ENCODE measurements at regions not wholly inside any gene's neighbourhood (a gene's known extent, or its start where the extent isn't known, plus 50 kb on each side); places are given as distances from the start of the nearest gene placed in this dataset.

DNA sequence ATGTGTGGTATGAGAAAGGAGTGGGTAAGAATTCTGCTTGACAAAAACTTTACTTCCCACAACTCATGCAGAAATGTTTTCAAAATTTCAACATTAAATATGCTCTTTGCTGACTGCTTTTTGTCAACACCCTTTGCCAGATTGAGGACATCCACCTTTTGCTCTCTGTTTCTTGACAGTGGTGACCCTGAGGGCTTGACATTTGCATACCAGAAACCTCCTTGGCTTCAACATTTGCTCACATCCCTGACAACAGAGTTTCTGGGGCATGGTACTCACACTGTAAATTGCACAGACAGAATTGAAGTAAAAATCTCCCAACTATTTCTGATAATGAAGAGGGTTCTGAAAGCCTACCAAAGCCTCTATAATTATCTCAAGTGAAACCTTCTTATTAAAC is 95.7 kb downstream of the RND3 start:
- Histone ChIP-seq H3K27me3 (ENCODE audit: control insufficient read depth, insufficient read depth, low read length, poor library complexity, severe bottlenecking) (no peaks in the 10 kb centered on the region), H3K27ac (ENCODE audit: insufficient read depth, low read depth, low read length, poor library complexity, severe bottlenecking) (no peak overlapping the region), H3K4me1 (ENCODE audit: control insufficient read depth, insufficient read depth, low read length) (no peaks in the 10 kb centered on the region), H3K4me3 (ENCODE audit: insufficient read depth, low read depth, low read length) (no peak overlapping the region), H3K9me3 (ENCODE audit: control insufficient read depth, low read length) (no peaks in the 10 kb centered on the region), H3K36me3 (ENCODE audit: control insufficient read depth, insufficient read depth, low read length) (no peaks in the 10 kb centered on the region)

GRCh38 chr2:150389447-150389846 is 98.0 kb downstream of the RND3 start:
- Histone ChIP-seq H3K4me3 (ENCODE audit: insufficient read depth, low read depth, low read length) (no peak overlapping the region), H3K36me3 (ENCODE audit: control insufficient read depth, insufficient read depth, low read length) (no peaks in the 10 kb centered on the region), H3K27me3 (ENCODE audit: control insufficient read depth, insufficient read depth, low read length, poor library complexity, severe bottlenecking) (no peaks in the 10 kb centered on the region), H3K4me1 (ENCODE audit: control insufficient read depth, insufficient read depth, low read length) (no peaks in the 10 kb centered on the region), H3K27ac (ENCODE audit: insufficient read depth, low read depth, low read length, poor library complexity, severe bottlenecking) (no peak overlapping the region), H3K9me3 (ENCODE audit: control insufficient read depth, low read length) (peaks cover 5% of the 10 kb centered on the region)
- 100% methylated on average over 2 of the region's 2 CpGs for WGBS, 2 experiments

DNA sequence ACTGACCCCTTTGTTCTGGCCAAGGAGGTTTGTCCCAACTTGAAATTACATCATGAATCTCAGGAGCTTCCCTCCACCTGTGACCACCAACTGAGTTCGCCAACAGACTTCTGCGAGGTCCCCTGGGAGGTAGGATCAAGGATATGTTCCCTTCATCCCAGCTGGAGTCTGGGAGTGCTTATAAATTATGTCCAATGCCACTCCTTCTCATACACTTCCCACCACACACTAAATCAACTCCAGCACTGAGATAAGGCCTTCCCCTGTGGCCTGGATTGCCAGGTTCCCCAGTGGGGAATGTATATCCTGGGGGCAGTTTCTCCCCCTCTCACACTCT is 99.2 kb downstream of the RND3 start:
- Histone ChIP-seq H3K4me3 (ENCODE audit: insufficient read depth, low read depth, low read length) (no peak overlapping the region), H3K27me3 (ENCODE audit: control insufficient read depth, insufficient read depth, low read length, poor library complexity, severe bottlenecking) (no peaks in the 10 kb centered on the region)
- WGBS, 2 experiments, result 93% methylated on average over 2 of the region's 2 CpGs; no CpG with 5 or more reads in 1 of the 2 experiments

GRCh38 chr2:150387586-150388288 is 99.7 kb downstream of the RND3 start:
- no peaks in the 10 kb centered on the region for H3K27me3 ChIP-seq (ENCODE audit: control insufficient read depth, insufficient read depth, low read length, poor library complexity, severe bottlenecking)
- H3K36me3 ChIP-seq (ENCODE audit: control insufficient read depth, insufficient read depth, low read length), result no peaks in the 10 kb centered on the region
- WGBS, 2 experiments, result 94% methylated on average over 4 of the region's 4 CpGs
- H3K4me1 ChIP-seq (ENCODE audit: control insufficient read depth, insufficient read depth, low read length), result no peaks in the 10 kb centered on the region
- H3K4me3 ChIP-seq (ENCODE audit: insufficient read depth, low read depth, low read length), result no peak overlapping the region
- H3K9me3 ChIP-seq (ENCODE audit: control insufficient read depth, low read length), result peaks cover 5% of the 10 kb centered on the region
- H3K27ac ChIP-seq (ENCODE audit: insufficient read depth, low read depth, low read length, poor library complexity, severe bottlenecking), result no peak overlapping the region

More for the DNA sequence above, 99.2 kb downstream of the RND3 start:
- no peak overlapping the region for H3K27ac ChIP-seq (ENCODE audit: insufficient read depth, low read depth, low read length, poor library complexity, severe bottlenecking)
- H3K36me3 ChIP-seq (ENCODE audit: control insufficient read depth, insufficient read depth, low read length), result no peaks in the 10 kb centered on the region
- H3K4me1 ChIP-seq (ENCODE audit: control insufficient read depth, insufficient read depth, low read length), result no peaks in the 10 kb centered on the region
- H3K9me3 ChIP-seq (ENCODE audit: control insufficient read depth, low read length), result peaks cover 5% of the 10 kb centered on the region

DNA sequence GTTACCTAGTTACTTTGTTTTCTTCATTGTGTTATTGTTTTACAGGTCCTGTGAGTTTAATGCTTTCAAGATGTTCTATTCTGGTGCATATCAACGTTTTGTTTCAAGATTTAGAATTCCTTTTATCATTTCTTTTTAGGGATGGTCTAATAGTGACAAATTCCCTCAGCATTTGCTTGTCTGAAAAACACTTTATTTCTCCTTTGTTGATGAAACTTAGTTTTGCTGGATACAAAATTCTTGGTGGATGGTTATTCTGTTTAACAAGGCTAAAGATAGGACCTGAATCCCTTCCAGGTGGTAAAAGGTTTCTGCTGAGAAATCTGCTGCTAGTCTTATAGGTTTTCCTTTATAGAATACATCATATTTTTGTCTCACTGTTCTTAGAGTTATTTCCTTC is 102.3 kb downstream of the RND3 start:
- no peaks in the 10 kb centered on the region for H3K4me1 ChIP-seq (ENCODE audit: control insufficient read depth, insufficient read depth, low read length)
- H3K27me3 ChIP-seq (ENCODE audit: control insufficient read depth, insufficient read depth, low read length, poor library complexity, severe bottlenecking), result no peaks in the 10 kb centered on the region
- no peak overlapping the region for H3K4me3 ChIP-seq (ENCODE audit: insufficient read depth, low read depth, low read length)
- H3K36me3 ChIP-seq (ENCODE audit: control insufficient read depth, insufficient read depth, low read length), result no peaks in the 10 kb centered on the region
- WGBS, 2 experiments, result 83 to 87% methylated on average over 1 of the region's 1 CpG
- H3K9me3 ChIP-seq (ENCODE audit: control insufficient read depth, low read length), result peaks cover 5% of the 10 kb centered on the region
- no peak overlapping the region for H3K27ac ChIP-seq (ENCODE audit: insufficient read depth, low read depth, low read length, poor library complexity, severe bottlenecking)

DNA sequence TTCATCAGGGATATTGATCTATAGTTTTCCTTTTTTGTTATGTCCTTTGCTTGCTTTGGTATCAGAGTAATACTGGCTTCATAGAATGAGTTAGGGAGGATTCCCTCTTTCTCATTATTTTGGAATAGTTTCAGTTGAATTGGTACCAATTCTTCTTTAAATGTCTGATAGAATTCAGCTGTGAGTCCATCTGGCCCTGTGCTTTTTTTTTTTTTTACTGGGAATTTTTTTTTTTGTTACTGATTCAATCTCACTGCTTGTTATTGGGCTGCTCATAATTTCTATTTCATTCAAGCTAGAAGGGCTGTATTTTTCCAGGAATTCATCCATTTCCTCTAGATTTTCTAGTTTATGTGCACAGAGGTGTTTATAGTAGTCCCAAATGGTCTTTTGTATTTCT is 103.9 kb downstream of the RND3 start:
- H3K27ac ChIP-seq (ENCODE audit: insufficient read depth, low read depth, low read length, poor library complexity, severe bottlenecking), result no peak overlapping the region
- H3K36me3 ChIP-seq (ENCODE audit: control insufficient read depth, insufficient read depth, low read length), result no peaks in the 10 kb centered on the region
- no peak overlapping the region for H3K4me3 ChIP-seq (ENCODE audit: insufficient read depth, low read depth, low read length)
- H3K27me3 ChIP-seq (ENCODE audit: control insufficient read depth, insufficient read depth, low read length, poor library complexity, severe bottlenecking), result no peaks in the 10 kb centered on the region
- H3K9me3 ChIP-seq (ENCODE audit: control insufficient read depth, low read length), result peaks cover 5% of the 10 kb centered on the region
- no peaks in the 10 kb centered on the region for H3K4me1 ChIP-seq (ENCODE audit: control insufficient read depth, insufficient read depth, low read length)

- Histone ChIP-seq H3K9me3 (ENCODE audit: control insufficient read depth, low read length) (no peaks in the 10 kb centered on the region), H3K27ac (ENCODE audit: insufficient read depth, low read depth, low read length, poor library complexity, severe bottlenecking) (no peak overlapping the region), H3K4me1 (ENCODE audit: control insufficient read depth, insufficient read depth, low read length) (no peaks in the 10 kb centered on the region), H3K4me3 (ENCODE audit: insufficient read depth, low read depth, low read length) (no peak overlapping the region), H3K27me3 (ENCODE audit: control insufficient read depth, insufficient read depth, low read length, poor library complexity, severe bottlenecking) (no peaks in the 10 kb centered on the region), H3K36me3 (ENCODE audit: control insufficient read depth, insufficient read depth, low read length) (no peaks in the 10 kb centered on the region)
These were observed 108.3 kb downstream of the RND3 start for GRCh38 chr2:150379166-150379565.

DNA sequence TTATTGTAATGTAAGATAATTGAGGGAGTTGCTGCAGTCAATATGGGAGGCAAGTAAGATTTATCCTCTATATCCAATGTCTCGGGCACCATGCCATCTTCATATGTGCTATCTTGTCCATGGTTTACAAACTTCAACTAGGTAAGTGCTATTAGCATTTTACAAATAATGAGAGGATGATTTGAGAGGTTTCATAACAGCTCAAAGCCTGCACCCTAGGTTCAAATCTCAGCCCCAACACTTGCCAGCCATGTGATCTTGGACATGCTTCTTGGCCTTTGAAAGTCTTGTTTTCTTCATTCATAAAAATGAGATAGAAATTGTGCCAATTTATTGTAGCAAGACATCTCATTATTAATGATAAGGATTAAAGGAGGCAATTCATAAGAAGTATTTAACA is 108.8 kb downstream of the RND3 start:
- WGBS, 2 experiments, result 83 to 94% methylated on average over 1 of the region's 1 CpG
- H3K27me3 ChIP-seq (ENCODE audit: control insufficient read depth, insufficient read depth, low read length, poor library complexity, severe bottlenecking), result no peaks in the 10 kb centered on the region
- H3K36me3 ChIP-seq (ENCODE audit: control insufficient read depth, insufficient read depth, low read length), result no peaks in the 10 kb centered on the region
- no peaks in the 10 kb centered on the region for H3K9me3 ChIP-seq (ENCODE audit: control insufficient read depth, low read length)
- no peak overlapping the region for H3K27ac ChIP-seq (ENCODE audit: insufficient read depth, low read depth, low read length, poor library complexity, severe bottlenecking)
- no peaks in the 10 kb centered on the region for H3K4me1 ChIP-seq (ENCODE audit: control insufficient read depth, insufficient read depth, low read length)
- H3K4me3 ChIP-seq (ENCODE audit: insufficient read depth, low read depth, low read length), result no peak overlapping the region

GRCh38 chr2:150376553-150377335 is 110.7 kb downstream of the RND3 start:
- no peaks in the 10 kb centered on the region for H3K27me3 ChIP-seq (ENCODE audit: control insufficient read depth, insufficient read depth, low read length, poor library complexity, severe bottlenecking)
- WGBS, 2 experiments, result 84 to 85% methylated on average over 6 to 7 of the region's 7 CpGs
- no peaks in the 10 kb centered on the region for H3K36me3 ChIP-seq (ENCODE audit: control insufficient read depth, insufficient read depth, low read length)
- no peak overlapping the region for H3K4me3 ChIP-seq (ENCODE audit: insufficient read depth, low read depth, low read length)
- peak overlapping the region; percentile 65 for H3K27ac ChIP-seq (ENCODE audit: insufficient read depth, low read depth, low read length, poor library complexity, severe bottlenecking)
- H3K4me1 ChIP-seq (ENCODE audit: control insufficient read depth, insufficient read depth, low read length), result no peaks in the 10 kb centered on the region
- H3K9me3 ChIP-seq (ENCODE audit: control insufficient read depth, low read length), result no peaks in the 10 kb centered on the region

- no peak overlapping the region for H3K27ac ChIP-seq (ENCODE audit: insufficient read depth, low read depth, low read length, poor library complexity, severe bottlenecking)
- H3K9me3 ChIP-seq (ENCODE audit: control insufficient read depth, low read length), result no peaks in the 10 kb centered on the region
- no peaks in the 10 kb centered on the region for H3K4me1 ChIP-seq (ENCODE audit: control insufficient read depth, insufficient read depth, low read length)
- no peaks in the 10 kb centered on the region for H3K27me3 ChIP-seq (ENCODE audit: control insufficient read depth, insufficient read depth, low read length, poor library complexity, severe bottlenecking)
- 80 to 90% methylated on average over 2 of the region's 2 CpGs for WGBS, 2 experiments
- H3K36me3 ChIP-seq (ENCODE audit: control insufficient read depth, insufficient read depth, low read length), result no peaks in the 10 kb centered on the region
- no peak overlapping the region for H3K4me3 ChIP-seq (ENCODE audit: insufficient read depth, low read depth, low read length)
These were observed 112.1 kb downstream of the RND3 start for GRCh38 chr2:150375333-150375732.

Measured in ectodermal cell (in vitro differentiated cells).